Right hindlimb (tissue), 1 donor: ENCODE measurements at regions not wholly inside any gene's neighbourhood (a gene's known extent, or its start where the extent isn't known, plus 50 kb on each side); places are given as distances from the start of the nearest gene placed in this dataset.
"Not testable (repeated sequence)": the region's sequence is repeated elsewhere in the genome, so short reads cannot be mapped to it uniquely, and the experiment has no call there.

ENCODE experiments used
- DNase-seq: peaks from one replicate; pipeline ENCODE4 v3.0.0-alpha.2; 2018

DNA sequence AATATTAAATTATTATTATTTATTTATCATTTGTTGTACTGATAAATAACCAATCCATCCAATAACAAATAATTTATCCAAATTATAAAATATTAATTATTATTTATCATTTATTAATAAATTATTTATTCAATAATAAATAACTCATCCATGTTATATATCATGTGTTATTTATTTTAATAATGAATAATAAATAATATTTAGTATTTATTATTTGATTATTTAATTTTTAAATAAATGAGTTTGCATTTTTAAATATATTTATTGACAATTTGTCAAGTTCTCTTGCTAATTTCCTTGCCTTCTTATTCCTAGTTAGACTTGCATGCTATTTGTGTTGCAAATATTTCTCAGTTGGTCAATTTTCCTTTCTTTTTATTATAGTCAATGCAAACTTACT is 995.4 kb downstream of the TSN start:
- no peak for DNase-seq

DNA sequence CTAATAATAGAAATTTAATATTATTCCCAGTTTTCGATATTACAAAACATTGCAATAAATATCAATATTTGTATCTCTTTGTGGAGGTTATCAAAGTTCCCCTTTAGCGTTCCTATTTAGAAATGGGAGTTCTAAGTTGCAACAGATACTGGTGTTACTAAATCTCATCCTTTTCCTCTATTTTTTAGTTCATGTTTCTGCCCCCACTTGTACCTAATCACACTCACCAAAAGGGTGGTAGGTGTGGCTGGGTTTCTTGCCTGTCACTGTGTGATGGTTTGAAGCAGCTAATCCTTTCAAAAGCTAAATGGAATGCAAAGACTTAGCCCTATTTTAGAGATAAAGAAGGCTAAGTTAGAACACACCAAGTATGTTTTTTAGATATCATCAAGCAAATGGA is 997.9 kb downstream of the TSN start:
- no peak for DNase-seq

- DNase-seq: no peak
Observed at GRCh38 chr2:122754561-122754960, 999.1 kb downstream of the TSN start.

DNA sequence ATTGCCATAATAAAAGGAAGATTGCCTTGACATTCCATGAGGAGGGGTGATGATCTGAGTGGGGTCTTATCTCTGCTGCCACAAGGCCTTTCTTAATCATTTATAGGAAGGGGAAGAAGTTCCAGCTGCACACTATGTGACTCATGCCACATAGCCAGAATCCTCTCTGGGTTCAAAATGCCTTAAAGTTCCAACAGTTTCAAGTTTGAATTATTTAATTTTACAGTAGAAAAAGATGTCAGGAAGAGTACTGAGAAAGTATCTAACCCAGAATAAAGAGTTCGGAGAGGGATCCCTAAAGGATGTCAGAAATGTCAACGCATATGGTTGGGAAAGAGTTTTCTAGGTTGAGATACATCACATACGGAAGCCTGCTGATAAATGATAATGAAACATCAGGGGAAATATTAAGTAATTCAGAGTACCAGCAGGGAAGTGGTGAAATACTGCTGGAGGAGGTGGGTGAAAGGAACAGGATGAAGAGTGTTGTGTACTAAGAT is 999.9 kb downstream of the TSN start:
- DNase-seq: no peak

DNA sequence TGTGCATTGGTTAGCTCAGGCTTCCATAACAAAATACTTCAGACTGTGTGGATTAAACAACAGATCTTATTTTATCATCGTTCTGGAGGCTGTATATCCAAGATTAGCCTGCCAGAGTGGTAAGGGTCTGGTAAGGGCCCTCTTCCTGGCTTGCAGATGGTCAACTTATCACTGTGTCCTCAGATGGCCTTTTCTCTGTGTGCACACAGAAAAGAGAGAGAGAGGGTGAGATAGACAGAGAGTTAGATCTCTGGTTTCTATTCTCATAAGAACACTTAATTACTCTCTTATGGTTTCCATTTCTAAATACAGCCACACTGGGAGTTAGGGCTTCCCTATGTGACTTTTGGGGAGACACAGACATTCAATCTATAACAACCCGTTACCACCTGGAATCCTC is 1003.5 kb downstream of the TSN start:
- no peak for DNase-seq

- no peak for DNase-seq
Observed at GRCh38 chr2:122764014-122764413, 1008.6 kb downstream of the TSN start.

DNA sequence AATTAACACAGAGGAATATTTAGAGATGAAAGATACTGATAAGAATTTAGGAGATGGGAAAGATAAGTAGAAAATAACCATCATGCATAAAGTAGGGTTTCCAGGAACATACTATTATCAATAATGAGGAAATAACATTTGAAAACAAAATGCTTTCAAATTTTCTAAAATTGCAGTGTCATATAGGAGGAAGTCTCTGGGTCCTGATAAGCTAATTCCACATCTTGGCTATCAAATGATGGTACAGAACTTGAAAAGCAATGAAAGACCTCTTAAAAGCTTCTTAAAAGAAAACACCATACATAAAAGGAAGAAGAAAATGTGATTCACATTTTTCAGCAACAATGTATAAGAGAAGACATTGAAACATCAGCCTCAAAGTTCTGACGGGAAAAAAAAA is 1024.8 kb downstream of the TSN start:
- DNase-seq: no peak

DNA sequence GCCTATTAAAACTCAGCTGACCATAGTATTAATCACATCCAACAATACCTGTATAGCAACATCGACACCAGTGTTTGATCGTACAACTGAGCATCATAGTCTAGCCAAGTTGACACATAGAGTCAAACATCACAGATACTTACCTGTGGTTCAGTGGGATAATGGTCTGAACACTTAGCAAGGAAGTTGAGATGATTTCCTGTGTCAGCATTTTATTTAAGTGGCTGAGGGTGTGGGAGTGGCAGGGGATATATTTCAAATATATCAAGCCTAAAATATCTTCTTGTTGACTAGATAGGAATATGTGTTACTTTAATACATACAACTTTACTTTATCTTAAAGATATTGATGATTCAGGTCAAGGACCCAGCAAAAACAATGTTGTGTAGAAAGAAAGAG is 1038.6 kb downstream of the TSN start:
- no peak for DNase-seq

- no peak for DNase-seq
Observed at GRCh38 chr2:122795763-122796162, 1040.3 kb downstream of the TSN start.

- no peak for DNase-seq
Observed at GRCh38 chr2:122799391-122799790, 1043.9 kb downstream of the TSN start.

GRCh38 chr2:122800781-122801180 is 1045.3 kb downstream of the TSN start:
- no peak for DNase-seq

- DNase-seq: no peak
Observed at GRCh38 chr2:122804494-122804893, 1049.0 kb downstream of the TSN start.

- no peak for DNase-seq
Observed at GRCh38 chr2:122805346-122805745, 1049.9 kb downstream of the TSN start.

DNA sequence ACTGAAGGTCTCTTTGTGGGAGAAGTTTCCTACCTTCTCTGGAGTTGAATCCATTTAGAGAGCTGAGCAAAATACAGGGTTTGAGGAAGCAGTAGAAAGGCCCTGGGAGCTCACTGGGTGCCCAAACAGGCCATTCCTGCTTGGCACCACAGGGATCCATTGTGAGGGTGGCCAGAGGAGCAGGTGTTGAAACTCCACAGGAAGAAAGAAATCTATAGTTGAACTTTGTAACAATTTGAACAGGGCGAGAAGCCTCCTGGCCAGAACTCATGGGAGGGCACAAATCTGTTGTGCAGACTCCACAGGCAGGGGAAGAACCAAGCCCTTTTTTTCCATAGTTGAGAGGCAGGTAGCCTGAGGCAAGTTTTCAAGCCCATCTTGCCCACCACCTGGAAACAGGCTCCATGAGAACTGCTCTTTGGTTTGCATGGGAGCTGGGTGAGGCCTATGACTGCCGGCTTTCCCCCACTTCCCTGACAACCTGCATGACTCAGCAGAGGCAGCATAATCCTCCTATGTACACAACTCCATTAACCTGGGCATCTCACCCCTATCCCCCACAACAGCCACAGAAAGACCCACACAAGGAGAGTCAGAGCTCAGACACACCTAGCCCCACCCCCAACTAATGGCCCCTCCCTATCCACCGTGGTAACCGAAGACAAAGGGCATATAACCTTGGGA is 1053.0 kb downstream of the TSN start:
- no peak for DNase-seq

GRCh38 chr2:122812214-122812613 is 1056.8 kb downstream of the TSN start:
- not testable (repeated sequence) for DNase-seq

- DNase-seq: no peak
Observed at GRCh38 chr2:122815120-122815519, 1059.7 kb downstream of the TSN start.

GRCh38 chr2:122816803-122817202 is 1061.4 kb downstream of the TSN start:
- peak; percentile 47 for DNase-seq

DNA sequence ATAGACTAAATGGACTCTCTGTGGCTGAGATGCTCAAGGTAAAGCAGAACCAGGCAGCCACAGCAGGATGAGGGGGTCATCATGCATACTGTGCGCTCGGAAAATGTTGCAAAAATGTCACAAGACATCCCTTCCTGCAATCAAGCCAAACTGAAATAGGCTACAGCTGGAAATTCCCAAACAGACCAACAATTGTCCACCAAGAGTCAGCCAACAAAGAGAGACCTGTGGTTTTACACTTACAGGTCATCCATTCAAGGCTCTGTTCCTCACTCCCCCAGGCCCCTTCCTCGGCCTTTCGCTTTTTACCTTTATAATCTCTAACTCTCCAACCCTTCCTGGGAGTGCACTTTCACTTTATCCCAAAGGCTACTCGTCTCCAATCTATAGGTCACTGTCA is 1066.9 kb downstream of the TSN start:
- DNase-seq: no peak

GRCh38 chr2:122830157-122830556 is 1074.7 kb downstream of the TSN start:
- DNase-seq: no peak

- no peak for DNase-seq
Observed at GRCh38 chr2:122831649-122832048, 1076.2 kb downstream of the TSN start.

- DNase-seq: no peak
Observed at GRCh38 chr2:122843503-122843902, 1088.1 kb downstream of the TSN start.

GRCh38 chr2:122851161-122851560 is 1095.7 kb downstream of the TSN start:
- no peak for DNase-seq

- DNase-seq: no peak
Observed at GRCh38 chr2:122851972-122852531, 1096.6 kb downstream of the TSN start.

DNA sequence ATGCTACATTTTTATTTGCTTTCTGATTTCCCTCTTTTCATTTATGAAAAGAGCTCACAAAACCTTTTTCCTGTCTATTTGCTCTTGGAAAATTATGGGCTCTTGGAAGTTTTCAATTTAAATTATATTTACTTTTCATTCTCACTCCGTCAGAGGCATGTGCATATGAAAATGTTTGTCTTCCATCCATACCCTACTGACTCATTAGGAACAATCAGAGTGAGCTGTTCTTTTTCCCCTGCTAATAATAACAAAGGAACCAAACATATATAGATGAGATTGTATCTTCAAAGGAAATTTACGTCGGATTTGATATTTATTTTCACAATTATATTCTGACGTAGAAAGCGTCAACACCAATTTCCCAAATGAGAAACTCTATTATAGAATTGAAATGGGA is 1101.2 kb downstream of the TSN start:
- DNase-seq: no peak
